ACHN (cell line): ENCODE measurements at regions not wholly inside any gene's neighbourhood (a gene's known extent, or its start where the extent isn't known, plus 50 kb on each side); places are given as distances from the start of the nearest gene placed in this dataset.
"Not testable (repeated sequence)": the region's sequence is repeated elsewhere in the genome, so short reads cannot be mapped to it uniquely, and the experiment has no call there.

ENCODE experiments used
- DNase-seq: peaks from one replicate; pipeline ENCODE4 v3.0.0-alpha.2; 2015
- in situ Hi-C: cut with HindIII; loops from 2 replicates; pipeline ENCODE4 v1.10.0; 2017; ENCODE audit warnings: low sequenced_read_pairs, low pct_ligation_motif_present, low pct_unique_long_range_greater_than_20kb

DNA sequence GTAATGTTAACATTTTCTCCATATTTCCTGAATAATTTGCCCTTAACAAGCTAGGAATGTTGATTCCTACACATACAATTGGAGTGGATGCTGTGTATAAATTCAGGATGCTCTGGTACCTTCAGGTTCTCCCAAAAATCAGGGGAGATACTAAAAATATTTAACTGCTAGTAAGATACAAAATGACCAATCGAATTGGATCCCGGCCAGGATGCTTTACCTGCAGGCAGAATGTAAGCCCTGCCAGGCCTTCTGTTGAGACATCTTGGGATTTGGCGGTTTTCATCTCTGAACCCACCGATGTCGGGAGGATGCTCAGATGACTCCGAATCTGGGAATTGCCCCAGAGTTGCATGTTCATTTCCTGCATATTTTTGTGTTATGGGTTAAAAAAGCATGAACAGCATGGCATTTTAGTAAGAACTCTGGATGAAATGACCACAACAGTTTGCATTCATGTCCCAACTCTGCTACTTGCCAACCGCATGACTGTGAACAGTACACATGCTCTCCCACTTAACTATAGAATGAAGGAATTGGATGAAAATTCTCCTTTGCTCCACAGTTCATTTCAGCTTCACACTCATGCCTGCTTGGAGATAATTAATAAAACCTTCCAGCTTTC is 241.4 kb upstream of the TBL1XR1 start:
- in situ Hi-C loops: no loop called here
- DNase-seq: no peak

DNA sequence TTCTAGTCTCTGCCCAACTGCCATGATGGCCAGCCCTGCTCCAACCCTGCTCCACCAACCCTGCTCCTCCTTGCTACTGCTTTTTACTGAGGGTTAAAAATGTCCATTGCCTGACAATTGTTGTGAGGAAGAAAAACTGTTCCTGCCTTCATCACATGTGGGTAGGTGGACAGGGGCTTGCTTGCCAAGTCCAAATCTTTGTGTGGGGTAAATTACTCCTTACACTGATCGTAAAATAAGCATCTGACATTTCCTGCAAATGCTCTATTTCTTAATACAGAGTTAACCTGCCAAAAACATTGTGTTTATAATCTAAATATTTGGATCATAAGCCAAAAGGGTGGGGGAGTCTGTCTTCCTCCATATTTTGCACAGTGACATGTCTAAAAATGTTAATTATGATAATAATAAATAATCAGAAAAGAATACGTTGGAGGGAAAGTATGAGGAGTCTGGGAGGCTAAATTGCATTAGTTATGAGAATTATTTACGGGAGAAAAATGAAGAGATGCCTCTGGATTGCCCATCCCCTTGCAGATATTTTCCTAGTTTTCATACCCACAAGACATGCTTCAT is 242.5 kb upstream of the TBL1XR1 start:
- in situ Hi-C loops: no loop called here
- no peak for DNase-seq

DNA sequence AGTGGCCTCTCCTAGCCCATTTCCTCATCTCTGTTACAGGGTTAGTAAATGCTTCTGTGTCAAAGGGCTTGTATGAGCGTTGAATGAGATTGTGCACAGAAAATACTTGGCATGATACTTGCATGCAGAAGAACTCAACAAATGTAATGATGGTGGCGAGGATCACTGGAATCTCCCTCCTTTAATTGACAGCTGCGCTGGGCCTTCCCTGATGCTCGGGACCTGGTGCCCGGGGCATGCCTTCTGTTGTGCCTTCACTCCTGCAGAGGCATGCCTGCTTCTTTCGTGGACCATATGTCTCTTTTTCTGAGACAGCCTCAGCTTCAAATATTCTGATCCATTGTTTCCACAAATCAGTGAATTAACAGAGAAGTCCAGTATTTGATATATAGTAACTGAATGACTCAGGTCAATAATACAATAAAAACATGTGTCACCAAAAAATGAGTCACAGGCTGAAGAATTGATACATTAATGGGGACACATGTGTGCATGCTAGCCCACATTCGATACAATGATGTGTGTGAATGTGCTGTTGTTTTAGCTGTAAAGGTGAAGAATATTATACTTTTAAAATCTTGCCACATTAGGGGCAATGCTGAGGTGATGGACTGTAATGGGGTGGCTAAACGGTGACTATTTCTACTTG is 243.3 kb upstream of the TBL1XR1 start:
- in situ Hi-C loops: no loop called here
- no peak for DNase-seq

DNA sequence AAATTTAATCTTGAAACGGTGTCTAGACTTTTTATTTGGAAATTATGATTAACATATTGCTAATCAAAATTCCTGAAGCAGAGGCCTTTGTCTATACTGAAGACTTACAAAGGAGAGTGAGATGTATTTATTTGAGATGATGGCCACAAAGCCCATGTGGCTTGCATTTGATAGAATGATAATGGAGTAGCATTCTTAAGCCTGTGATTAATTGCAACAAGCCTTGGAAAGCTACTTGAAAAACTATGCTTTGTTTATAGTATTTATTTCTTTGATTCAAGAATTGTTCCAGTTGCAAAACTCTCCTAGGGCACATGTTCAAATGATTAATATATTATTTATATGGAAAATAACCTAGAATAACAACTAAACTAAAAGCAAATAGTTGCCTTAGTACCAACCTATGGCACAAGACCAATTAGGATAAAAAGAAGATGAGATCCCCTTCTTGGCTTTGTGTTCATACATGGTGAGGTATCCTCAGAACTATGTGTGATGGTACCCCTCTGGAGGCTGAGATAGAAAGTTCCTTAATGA is 244.1 kb upstream of the TBL1XR1 start:
- in situ Hi-C loops: no loop called here
- DNase-seq: no peak

DNA sequence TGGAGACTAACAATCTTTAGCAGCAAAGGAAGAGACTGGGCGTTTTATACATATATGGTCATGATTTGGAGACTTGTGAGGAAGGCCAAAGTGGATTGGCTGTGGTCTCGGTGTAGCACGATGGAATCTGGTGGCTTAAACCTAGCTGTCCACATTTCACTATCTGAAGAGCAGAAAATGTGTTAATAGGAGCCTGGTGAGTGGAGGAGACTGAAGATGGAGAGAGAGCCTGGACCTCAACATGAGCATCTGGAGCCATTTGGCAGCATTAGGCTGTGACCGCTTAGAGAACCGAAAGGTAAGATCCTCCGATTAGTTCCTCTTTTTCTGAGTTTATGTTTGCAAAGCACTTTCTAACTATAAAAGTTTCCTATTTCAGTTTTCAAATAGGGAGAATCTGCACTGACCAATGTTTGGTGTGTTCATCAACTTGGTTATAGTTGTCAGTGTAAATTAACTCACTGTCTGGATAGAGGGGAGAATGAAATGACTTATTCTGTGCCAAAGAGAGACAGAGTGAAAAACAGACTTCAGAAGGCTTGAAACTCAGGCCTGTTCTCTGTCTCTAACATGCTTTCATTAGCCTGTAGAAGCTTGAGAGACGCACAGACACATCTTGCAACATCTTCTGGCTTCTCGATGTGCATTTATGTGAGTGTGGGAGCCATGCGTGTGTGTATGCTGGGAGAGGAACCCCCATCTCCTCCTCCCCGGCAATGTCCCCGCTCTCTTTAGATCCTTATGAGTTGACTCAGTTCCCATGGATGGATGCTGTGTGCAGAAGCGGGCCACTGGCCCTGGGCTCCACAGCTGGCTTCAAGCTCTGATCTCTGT is 244.7 kb upstream of the TBL1XR1 start:
- no peak for DNase-seq
- in situ Hi-C loops: no loop called here

DNA sequence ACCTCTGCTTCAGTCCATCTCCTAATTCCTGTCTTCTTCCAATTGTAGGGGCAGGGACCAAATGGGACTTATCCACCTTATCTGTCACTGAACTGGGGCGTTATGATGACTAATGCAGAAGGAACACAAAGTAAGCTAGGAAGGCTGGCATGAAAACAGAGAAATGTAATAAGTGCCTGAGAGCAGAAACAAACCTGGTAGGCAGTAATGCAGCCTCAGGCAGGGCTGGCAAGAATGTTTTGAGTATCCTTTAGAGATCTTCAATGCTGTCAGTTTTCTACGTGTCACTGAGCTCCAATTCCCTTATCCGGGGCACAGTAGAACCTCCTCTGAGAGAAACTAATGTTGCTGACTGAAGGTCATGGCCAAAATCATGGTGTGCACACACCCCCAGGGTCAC is 246.2 kb upstream of the TBL1XR1 start:
- DNase-seq: peak; percentile 59
- in situ Hi-C loops: no loop called here

DNA sequence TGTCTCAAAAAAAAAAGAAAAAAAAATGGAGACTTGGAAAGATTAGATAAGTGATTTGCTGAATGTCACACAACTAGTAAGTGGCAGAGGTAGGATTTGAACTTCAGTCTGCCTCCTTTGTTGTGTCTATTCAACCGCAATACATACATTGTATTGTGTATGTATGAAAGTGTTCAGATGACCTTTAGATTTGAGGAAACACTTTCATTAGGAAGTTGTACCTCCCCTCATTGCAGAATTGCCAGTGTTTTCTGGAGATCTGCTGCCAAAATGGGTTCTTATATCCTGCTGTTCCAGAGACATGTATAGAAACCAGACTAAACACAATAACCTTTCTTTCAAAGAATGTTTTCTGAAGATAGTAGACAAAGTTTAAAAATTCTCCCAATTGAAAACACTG is 247.4 kb upstream of the TBL1XR1 start:
- no peak for DNase-seq

DNA sequence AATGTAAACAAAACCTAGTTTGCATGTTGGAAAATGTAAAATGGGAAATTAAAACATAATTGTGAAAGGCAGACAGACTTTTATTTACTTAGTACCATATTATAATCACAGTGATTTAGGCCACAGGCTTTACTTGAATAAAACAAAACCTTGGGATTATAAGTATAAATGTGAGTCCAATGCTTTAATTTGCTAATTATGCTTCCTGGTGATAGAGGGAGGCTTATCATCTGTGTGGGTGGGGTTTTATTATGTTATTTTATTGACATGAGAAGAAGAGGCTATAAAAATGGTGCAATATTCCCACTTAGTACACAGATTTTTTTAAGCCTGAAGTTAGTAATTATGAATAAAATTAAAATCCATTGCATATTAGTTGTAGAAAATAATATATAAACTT is 248.3 kb upstream of the TBL1XR1 start:
- no peak for DNase-seq
- in situ Hi-C loops: no loop called here

More for the DNA sequence above, 247.4 kb upstream of the TBL1XR1 start:
- in situ Hi-C loops: no loop called here

DNA sequence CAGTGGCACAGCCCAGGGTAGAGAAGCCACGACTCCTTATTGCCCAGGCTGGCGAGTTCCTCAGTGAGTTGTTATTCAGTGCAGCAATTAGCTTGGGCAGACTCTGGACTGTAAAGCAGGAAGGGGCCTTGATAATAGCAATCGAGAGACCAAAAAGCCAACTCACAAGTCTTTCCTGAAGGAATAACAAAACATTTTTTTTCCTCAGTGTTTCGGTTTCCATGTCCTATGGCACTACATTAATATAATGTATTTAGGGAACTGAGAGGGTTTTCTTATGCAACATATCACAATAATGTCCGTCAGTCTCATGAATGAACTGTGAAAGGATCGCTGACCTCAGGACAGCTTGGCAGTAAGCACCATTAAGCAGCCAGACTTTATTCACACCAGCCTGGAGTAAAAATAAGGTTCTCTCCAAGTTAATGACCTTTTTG is 248.9 kb upstream of the TBL1XR1 start:
- no peak for DNase-seq
- in situ Hi-C loops: no loop called here

DNA sequence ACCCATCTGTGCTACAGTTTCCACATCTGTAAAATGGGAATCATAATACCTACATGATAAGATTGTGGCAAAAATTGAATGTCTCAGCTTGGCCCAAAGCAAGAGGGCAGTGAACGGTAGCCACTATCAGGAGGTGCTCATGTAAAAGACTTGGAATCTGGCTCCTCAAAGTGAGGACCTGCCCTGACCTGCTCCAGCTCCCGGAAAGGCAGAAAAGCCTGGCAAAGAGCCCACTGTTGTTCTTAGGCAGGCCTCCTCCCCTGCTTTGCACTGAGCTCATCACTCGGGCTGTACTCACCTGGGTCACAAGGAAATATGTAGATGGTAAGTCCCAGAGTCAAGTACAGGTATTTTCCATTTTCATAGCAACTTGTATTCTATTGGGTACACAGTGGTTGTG is 250.7 kb upstream of the TBL1XR1 start:
- no peak for DNase-seq
- in situ Hi-C loops: no loop called here

DNA sequence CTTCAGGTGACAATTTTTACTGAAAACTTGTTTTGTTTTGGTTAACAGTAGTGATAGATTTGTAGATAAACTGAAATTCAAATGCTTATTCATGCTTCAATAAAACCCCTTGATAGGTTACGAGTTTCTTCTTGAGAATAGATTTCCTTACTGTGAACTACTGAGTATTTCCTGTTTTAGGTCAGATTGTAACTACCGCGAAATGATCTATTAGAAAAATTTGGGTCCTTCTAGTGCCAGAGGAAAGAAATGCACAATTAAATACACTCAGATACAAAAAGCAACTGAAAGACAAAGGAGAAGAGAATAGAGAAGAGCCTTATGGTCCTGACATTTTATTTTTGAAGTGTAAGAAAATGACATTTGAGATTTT is 251.7 kb upstream of the TBL1XR1 start:
- in situ Hi-C loops: no loop called here
- no peak for DNase-seq

DNA sequence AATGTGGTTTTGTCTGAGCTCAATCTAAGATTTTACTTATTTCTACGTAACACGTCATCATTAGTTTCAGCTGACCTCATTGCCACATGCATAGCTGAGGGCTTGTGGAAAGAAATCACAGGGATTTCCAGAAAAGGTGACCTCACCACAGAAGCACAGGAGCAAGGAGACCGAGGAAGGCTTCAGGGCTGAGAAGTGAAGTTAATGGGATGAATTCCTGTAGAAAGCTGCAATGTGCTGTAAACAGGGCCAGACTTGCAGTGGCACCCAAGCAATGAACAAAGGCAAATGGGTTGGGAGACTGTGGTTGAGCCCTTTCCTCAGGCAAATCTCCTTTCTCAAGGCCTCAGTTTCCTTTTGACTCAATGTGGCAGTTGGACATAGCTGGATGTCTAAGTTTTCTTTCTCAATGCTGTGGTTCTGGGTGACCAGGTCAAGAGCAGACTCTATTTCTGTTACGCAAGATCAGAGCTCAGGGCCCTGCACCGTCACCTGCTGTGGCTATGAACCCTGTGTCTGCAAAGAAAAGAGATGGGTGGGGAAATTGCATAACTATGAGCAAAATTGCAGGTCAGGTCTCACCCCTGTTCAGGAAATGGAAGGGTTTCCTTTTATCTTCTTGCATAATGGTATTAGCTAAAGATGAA is 252.2 kb upstream of the TBL1XR1 start:
- in situ Hi-C loops: no loop called here
- DNase-seq: no peak

DNA sequence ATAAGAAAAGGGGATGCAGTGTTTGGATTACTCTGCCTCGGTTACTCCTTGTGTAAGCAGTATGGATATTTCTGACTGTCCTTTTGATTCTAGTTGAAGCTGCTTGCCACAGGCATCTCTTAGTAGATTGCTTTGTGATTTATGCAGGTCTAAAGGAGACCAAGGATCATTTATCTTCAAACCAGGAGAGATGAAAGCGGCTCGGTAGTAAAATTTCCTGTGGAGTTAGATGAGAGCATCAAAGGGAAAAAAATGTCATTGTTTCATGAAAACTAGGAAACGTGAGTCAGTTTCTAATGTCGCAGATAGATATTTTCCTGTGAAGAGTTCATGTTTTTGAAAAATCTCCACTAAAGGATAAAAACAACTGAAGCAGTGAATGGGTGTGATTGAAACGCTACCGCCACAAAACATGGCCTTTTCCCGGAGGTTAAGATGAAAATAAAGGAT is 254.0 kb upstream of the TBL1XR1 start:
- in situ Hi-C loops: no loop called here
- DNase-seq: no peak

DNA sequence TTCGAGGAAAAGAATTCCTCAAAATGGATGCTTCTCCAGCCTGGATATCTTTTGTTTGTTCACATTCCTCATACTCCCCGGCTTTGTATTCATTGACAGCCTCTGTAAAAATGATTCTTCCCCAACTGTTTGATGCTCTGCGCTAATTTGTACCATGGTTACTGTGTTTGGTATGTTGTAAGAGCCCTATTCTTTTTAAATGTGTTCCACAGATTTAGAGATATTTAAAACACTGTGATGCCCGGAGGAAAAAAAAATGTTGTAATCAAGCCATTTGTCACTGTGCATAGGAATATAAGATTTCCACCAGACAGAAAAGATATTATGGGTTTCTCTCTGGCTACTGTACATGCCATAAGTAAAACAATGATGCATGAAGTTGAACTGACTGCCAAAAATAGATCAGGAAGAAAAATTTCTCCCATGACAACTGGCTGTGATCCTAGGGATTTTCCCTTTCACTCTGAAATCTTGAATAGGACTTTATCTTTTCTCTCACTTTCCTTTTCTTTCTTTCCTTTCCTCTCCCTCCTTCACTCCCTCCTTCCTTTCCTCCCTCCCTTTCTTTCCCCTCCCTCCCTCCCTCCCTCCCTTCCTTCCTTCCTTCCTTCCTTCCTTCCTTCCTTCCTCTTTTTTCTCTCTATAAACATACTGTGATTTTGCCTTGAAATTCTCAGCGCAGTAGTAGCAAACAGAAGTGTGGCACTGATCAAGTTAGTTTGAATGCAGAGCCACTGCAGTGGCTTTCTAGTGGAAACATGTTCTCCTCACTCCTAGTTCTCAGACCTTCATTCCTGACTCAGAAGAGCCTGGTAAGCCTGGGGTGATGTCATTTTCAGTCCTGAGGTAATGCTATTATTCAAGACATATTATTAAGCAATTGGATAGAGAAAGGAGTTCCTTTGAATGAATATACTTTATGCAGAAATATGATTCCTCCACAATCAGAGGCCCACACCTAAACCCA is 254.9 kb upstream of the TBL1XR1 start:
- peak; percentile 51 for DNase-seq
- in situ Hi-C loops: no loop called here

DNA sequence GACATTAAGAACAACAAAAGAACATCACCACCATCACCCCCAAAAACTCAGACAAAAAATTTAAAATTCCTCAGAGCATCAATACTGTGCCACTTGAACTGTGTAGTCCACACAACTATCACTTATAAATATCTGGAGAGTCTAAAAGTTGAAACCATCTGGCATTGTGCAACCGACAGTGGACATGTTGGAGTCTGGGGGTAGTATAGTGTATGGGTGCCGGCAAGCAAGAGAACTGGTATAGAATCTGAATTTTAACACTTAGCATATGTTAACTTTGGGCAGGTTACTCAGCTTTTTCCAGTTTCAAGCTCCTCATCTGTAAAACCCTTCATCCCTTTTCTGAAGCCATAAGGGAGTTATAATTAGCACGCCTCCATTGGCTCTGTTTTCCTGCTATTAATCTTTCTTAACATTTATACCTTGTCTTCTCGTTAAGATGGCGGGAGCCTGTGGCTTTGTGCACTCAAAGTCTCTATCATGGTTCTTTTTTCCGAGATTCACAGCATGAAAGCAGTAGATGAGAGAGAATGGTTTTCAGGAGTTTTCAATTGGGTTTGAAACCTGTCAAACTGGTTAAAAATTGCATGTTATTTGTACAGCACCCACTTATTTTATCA is 255.7 kb upstream of the TBL1XR1 start:
- in situ Hi-C loops: no loop called here
- DNase-seq: no peak

DNA sequence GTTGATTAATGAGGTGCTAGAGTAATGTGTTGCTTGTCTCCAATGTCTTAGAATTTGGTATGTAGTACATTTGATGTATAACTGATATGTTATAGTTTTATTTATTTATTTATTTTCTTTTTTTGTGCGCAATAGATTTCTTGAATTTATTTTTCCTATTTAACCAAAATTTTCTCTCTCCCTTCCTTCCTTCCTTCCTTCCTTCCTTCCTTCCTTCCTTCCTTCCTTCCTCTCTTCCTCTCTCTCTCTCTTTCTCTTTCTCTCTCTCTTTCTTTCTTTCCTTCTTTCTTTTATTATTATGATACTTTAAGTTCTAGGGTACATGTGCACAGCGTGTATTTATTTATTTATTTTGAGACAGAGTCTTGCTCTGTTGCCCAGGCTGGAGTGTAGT is 256.2 kb upstream of the TBL1XR1 start:
- in situ Hi-C loops: no loop called here
- no peak for DNase-seq

DNA sequence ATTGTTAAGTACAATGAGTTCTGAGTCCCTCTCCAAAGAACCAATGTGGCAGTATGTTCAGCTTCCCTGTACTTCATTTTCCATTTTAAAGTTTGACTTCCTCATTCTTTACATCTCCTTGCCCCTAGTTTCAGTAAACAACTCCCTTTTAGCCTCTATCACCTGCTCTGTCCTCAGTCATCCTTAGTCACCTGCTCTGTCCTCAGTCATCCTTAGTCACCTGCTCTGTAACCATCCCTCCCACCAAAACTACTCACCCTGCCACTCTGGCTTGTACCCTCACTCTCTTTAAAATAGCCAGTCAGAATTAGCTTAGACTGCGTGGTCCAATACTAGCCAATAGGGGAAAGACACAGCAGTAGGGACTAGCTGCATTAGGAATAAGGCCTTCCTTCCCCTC is 259.9 kb upstream of the TBL1XR1 start:
- in situ Hi-C loops, DNase-seq: not testable (repeated sequence)
